Activated naive CD4-positive, alpha-beta T cell treated with anti-CD3 and anti-CD28 coated beads, Interleukin-2, amount 50 U/mL, for 24 hours (primary cell): ENCODE measurements at regions not wholly inside any gene's neighbourhood (a gene's known extent, or its start where the extent isn't known, plus 50 kb on each side); places are given as distances from the start of the nearest gene placed in this dataset.
"Not testable (repeated sequence)": the region's sequence is repeated elsewhere in the genome, so short reads cannot be mapped to it uniquely, and the experiment has no call there.

Experiments
- H3K27ac Mint-ChIP-seq: one replicate; pipeline ENCODE4 v1.8.0; 2021; ENCODE audit warnings: mild to moderate bottlenecking, mixed read lengths
- H3K27me3 Mint-ChIP-seq: one replicate; pipeline ENCODE4 v1.8.0; 2021; ENCODE audit warnings: mixed read lengths
- H3K36me3 Mint-ChIP-seq: one replicate; pipeline ENCODE4 v1.8.0; 2021; ENCODE audit warnings: mixed read lengths
- H3K4me1 Mint-ChIP-seq: one replicate; pipeline ENCODE4 v1.8.0; 2021; ENCODE audit warnings: mixed read lengths
- H3K4me3 Mint-ChIP-seq: one replicate; pipeline ENCODE4 v1.8.0; 2021; ENCODE audit warnings: mild to moderate bottlenecking, mixed read lengths
- H3K9me3 Mint-ChIP-seq: one replicate; pipeline ENCODE4 v1.8.0; 2021; ENCODE audit warnings: mixed read lengths

DNA sequence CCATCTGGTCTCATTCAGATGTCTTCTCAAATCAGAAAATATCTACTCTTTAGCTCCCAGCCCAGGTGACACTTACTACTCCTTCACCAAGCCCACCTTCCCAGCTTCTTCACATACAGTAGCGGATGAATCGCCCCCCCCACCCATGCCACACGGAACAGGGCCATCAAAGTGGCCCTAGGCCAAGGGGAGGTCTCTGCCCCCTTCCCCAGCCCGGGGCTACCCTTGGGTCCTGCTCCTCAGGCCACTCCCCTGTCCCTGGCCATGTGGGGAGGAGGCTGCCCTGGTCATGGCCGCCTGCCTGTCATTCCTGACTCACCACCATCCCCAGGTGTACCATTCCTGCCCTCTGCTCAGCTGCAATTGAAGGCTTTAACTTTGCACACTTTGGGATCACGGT is 142.8 kb downstream of the NECTIN1 start:
- Mint-ChIP-seq H3K27ac (no peak overlapping the region), H3K27me3 (peaks cover 16% of the 10 kb centered on the region), H3K4me3 (no peak overlapping the region), H3K36me3 (no peaks in the 10 kb centered on the region), H3K9me3 (no peaks in the 10 kb centered on the region), H3K4me1 (peaks cover 7% of the 10 kb centered on the region)

DNA sequence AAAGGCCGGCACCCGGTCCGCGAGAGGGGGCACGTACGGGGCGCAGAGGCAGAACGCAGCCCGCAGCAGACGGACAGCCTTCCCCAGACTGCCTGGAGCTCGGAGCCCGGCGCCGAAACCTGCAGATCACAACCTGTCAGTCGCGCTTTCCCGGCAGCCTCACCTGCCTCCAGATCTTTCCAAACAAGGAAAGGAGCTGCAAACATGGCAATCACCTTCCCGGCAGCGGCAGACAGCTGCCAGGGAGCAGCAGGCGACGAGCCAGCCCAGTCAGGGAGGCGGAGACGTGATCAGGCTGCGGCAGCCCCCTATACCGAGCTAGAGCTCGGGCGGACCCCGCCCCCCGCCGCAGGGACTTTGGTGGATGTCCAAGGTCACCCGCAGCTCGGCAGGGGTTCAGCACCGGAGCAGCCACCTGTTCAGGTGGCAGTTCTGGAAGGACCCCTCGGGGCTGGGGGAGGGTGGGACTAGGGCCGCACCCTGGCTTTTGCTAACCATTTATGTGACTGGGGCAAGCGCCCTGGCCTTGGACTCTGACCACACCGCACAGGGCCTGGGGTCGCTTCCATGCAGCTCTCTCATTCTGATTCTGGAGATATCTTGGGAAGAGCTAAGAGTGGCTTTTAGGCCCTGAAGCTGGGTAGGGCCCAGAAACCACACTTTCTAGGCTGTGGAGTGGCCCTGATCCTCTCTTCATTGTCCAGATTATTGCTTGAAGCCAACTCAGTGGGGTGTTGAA is 143.8 kb downstream of the NECTIN1 start:
- Mint-ChIP-seq H3K4me3 (no peak overlapping the region), H3K27me3 (peaks cover 18% of the 10 kb centered on the region), H3K27ac (no peak overlapping the region)

DNA sequence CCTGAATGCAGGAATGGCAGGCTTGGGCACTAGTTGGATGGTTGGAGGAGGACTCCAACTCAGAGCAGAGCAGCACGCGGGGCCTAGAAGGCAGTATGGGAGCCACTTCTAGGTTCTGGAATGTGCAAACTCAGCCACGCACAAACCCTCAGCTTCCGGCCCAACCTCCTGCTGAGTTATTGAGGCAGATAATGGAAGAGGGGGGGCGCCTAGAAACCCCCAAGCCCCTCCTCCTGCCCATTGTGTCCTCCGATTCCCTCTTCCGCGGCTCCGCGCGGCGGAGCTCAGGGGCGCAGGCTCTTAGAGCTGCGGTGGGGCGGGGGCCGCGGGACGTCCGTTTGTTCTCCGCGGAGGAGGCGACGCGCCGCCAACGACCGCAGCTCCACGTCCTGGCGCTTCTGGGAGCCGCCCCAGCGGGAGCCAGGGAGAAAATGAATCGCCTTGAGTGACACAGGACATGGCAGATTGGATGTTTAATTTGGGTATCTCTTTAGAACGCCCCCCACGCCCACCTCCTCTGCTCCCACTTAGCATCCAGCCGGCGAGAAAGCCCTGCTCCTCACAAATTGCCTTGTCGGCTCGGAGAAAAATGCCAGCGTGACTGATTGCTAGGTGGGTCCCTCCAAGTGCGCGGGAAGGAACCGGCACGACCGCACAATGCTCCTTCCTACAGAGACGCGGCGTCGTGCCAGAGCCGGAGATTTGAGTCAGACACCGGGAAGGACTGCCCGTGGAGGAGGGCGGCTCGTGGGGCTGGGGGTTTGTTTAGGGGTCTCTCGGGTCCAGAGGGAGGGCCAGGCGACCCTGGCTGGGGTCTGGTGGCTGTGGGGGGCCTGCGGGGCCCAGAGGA is 144.6 kb downstream of the NECTIN1 start:
- Mint-ChIP-seq H3K27me3 (peaks cover 20% of the 10 kb centered on the region), H3K4me1 (peaks cover 7% of the 10 kb centered on the region), H3K9me3 (no peaks in the 10 kb centered on the region), H3K4me3 (peak overlapping the region; percentile 59), H3K27ac (no peak overlapping the region), H3K36me3 (no peaks in the 10 kb centered on the region)

More for the DNA sequence above, 143.8 kb downstream of the NECTIN1 start:
- Mint-ChIP-seq H3K36me3 (no peaks in the 10 kb centered on the region), H3K9me3 (no peaks in the 10 kb centered on the region), H3K4me1 (peaks cover 7% of the 10 kb centered on the region)

DNA sequence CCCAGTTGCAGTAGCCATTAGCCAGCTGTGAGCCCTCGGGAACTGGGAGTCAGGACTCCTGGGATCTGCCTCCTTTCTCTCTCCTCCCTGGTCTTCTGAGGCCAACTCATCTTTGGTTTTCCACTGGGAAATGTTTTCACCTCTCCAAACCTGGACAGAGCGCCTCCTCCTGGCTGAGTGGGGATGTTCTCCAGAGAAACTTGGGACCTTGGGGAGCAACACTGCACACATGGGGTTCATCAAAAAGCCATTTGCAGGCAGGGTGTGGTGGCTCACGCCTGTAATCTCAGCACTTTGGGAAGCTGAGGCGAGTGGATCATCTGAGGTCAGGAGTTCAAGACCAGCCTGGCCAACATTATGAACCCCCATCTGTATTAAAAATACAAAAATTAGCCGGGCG is 145.4 kb downstream of the NECTIN1 start:
- no peak overlapping the region for H3K4me3 Mint-ChIP-seq

DNA sequence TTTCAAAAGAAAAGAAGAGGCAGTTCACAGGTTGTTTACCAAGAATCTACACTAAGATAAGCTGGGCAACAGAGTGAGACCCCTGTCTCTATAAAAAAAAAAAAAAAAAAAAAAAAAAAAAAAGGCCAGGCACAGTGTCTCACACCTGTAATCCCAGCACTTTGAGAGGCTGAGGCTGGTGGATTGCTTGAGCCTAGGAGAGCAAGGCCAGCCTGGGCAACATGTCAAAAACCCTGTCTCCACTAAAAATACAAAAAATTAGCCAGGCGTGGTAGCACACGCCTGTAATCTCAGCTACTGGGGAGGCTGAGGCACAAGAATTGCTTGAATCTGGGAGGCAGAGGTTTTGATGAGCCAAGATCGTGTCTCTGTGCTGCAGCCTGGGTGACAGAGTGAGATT is 147.6 kb downstream of the NECTIN1 start:
- not testable (repeated sequence) for H3K27ac Mint-ChIP-seq, H3K4me3 Mint-ChIP-seq, H3K9me3 Mint-ChIP-seq, H3K36me3 Mint-ChIP-seq, H3K4me1 Mint-ChIP-seq
- peaks cover 21% of the 10 kb centered on the region for H3K27me3 Mint-ChIP-seq

More for the DNA sequence above, 145.4 kb downstream of the NECTIN1 start:
- Mint-ChIP-seq H3K4me1 (peaks cover 7% of the 10 kb centered on the region), H3K27ac (no peak overlapping the region), H3K27me3 (peaks cover 22% of the 10 kb centered on the region), H3K9me3 (no peaks in the 10 kb centered on the region), H3K36me3 (no peaks in the 10 kb centered on the region)

DNA sequence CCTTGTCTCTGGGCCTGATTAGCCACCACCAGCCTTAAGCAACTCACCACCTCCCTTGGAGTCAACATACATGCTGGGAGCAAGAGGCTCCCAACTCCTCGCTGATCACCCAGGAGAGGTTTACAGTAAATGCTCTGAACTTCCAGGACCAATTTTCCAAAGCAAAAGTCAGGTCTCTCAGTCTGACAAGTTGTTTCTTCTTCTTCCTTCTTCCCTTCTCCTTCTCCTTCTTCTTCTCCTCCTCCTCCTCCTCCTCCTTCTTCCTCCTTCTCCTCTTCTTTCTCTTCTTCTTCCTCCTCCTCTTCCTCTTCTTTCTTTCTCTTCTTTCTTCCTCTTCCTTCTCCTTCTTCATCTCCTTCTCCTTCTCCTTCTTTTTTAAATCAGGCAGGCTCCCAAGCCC is 148.2 kb downstream of the NECTIN1 start:
- peaks cover 7% of the 10 kb centered on the region for H3K4me1 Mint-ChIP-seq
- no peak overlapping the region for H3K4me3 Mint-ChIP-seq
- H3K9me3 Mint-ChIP-seq = no peaks in the 10 kb centered on the region
- no peak overlapping the region for H3K27ac Mint-ChIP-seq
- peaks cover 18% of the 10 kb centered on the region for H3K27me3 Mint-ChIP-seq
- no peaks in the 10 kb centered on the region for H3K36me3 Mint-ChIP-seq

DNA sequence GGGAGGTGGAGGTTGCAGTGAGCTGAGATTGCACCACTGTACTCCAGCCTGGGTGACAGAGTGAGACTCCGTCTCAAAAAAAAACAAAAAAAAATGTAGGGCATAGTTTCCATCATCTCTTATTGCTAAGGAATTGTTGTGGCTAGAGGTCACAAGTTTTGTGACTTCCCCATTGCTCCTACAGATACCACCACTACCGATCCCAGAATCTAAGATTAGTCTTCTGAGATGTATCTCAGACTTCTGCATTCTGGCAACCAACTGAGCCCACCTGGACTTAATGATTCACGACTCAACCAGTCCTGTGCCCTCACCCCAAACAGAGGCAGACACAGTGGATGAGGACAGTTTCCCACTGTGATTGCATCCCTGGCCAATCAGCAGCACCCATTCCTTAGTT is 148.9 kb downstream of the NECTIN1 start:
- no peaks in the 10 kb centered on the region for H3K36me3 Mint-ChIP-seq
- no peak overlapping the region for H3K4me3 Mint-ChIP-seq
- peaks cover 17% of the 10 kb centered on the region for H3K27me3 Mint-ChIP-seq
- no peaks in the 10 kb centered on the region for H3K9me3 Mint-ChIP-seq
- peaks cover 7% of the 10 kb centered on the region for H3K4me1 Mint-ChIP-seq
- no peak overlapping the region for H3K27ac Mint-ChIP-seq

DNA sequence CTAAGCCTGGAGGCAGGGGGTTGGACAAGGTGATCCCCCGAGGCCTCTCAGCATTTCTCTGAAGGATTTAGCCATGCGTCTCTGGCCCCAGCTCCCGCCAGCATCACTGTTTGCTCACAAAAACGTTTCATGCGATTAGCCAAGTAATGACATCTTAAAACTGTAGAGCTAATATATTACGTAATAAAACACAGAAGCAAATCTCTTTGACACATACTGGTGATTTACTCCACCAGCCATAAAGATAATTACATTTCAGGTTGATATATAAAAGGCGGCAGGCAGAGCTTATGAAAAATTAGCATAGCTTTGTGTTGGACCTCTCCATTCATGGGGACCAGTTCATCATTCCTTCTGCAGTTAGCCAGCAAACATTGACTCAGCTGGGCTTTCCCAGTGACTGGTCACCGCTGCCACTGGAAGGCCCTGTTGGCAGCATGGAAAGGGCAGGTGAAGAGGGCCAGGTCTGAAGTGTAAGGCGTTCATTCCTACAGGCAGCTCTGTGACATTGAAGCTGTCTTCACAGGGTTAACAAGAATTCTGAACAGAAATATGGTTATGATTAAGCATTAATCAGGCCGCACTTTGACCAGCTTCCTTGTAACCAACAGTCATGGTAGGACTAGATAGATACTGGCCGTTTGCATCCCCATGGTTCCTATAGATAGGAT is 150.3 kb downstream of the NECTIN1 start:
- no peaks in the 10 kb centered on the region for H3K9me3 Mint-ChIP-seq
- H3K27ac Mint-ChIP-seq = no peak overlapping the region
- no peaks in the 10 kb centered on the region for H3K36me3 Mint-ChIP-seq
- no peaks in the 10 kb centered on the region for H3K4me1 Mint-ChIP-seq
- H3K4me3 Mint-ChIP-seq = no peak overlapping the region
- peaks cover 16% of the 10 kb centered on the region for H3K27me3 Mint-ChIP-seq

DNA sequence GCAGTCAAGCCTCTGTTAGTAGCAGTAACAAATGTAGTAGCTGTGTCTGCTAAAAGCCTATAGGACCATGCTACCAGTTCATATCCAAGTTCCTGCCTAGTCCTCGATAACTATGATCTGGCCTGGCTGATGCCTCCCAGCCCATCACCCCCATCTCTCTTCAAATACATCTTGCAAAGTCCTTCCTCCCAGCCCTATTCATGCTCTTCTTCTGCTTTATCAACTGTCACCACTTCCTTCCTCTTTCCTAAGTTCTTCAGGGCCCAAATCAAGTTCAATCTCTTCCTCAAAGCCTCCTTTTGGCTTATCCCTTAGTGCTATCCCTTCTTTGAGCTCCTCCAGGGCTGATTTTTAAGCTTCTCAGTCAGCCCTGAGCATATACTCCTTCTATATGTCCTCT is 150.9 kb upstream of the THY1 start:
- Mint-ChIP-seq H3K27me3 (peaks cover 4% of the 10 kb centered on the region), H3K27ac (no peak overlapping the region), H3K4me3 (no peak overlapping the region), H3K4me1 (no peaks in the 10 kb centered on the region), H3K9me3 (no peaks in the 10 kb centered on the region), H3K36me3 (no peaks in the 10 kb centered on the region)

DNA sequence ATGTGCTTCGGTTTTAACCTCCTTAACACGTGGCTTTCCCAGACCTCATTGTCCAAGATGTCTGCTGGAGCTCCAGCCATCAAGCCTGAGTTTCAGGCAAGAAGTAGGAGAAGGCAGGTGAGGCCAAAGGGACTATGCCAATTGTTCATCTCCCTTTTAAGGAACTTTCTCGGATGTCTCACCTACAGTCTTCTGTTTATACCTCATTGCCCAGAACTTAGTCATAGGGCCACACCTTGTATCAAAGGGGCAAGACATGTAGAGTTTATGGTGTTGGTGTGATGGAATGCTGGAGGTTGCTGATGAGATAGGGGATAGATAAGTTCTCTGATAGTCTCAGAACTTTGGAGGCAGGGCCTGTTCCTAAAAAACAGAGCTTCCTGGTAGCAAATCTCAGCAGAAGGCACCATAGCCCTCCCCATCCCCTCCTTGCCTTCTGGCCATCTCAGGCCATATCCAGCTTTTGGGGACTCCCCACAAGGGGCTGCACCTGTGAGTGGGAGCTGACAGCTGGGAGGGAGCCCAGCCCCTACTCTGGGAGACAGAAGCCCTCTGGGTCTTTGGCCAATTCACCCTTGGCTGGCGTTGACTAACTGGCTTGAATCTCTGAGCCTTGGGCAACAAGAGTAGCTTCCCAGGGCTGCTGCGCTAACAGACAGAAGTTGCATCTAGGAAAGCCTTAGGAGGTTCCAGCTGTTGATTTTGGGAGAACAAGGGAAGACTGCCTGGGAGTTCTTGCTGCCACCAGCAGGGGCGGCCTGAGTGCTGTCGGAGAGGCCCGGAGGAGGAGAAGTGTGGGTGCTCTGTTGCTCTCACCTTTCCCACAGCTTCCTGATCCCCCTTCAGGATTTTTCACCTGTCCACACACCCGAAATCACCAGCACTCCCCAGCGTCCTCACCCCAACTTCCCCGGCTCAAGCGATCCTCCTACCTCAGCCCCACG is 149.8 kb upstream of the THY1 start:
- no peaks in the 10 kb centered on the region for H3K9me3 Mint-ChIP-seq
- H3K27me3 Mint-ChIP-seq = peaks cover 4% of the 10 kb centered on the region
- H3K4me3 Mint-ChIP-seq = no peak overlapping the region
- H3K27ac Mint-ChIP-seq = no peak overlapping the region
- no peaks in the 10 kb centered on the region for H3K4me1 Mint-ChIP-seq
- no peaks in the 10 kb centered on the region for H3K36me3 Mint-ChIP-seq

DNA sequence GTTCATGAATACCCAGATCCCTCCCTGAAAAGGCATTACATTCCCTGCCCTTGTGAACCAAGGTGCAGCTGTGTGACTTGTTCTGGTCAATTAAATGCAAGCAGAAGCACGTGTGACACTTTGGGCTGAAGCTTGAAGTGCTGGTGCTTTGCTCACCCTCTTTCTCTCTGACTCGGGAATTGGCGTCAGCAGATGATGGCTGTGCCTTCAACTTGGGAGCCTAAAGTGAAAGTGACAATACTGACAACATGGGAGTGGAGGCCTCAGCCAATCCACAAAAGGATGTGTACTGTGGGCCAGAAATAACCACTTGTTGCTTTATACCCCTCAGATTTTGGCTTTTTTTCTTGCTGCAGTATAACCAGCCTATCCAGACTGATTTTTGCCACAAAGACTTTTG is 148.3 kb upstream of the THY1 start:
- Mint-ChIP-seq H3K27ac (no peak overlapping the region), H3K36me3 (no peaks in the 10 kb centered on the region), H3K4me3 (no peak overlapping the region), H3K27me3 (peaks cover 3% of the 10 kb centered on the region), H3K4me1 (no peaks in the 10 kb centered on the region), H3K9me3 (no peaks in the 10 kb centered on the region)

DNA sequence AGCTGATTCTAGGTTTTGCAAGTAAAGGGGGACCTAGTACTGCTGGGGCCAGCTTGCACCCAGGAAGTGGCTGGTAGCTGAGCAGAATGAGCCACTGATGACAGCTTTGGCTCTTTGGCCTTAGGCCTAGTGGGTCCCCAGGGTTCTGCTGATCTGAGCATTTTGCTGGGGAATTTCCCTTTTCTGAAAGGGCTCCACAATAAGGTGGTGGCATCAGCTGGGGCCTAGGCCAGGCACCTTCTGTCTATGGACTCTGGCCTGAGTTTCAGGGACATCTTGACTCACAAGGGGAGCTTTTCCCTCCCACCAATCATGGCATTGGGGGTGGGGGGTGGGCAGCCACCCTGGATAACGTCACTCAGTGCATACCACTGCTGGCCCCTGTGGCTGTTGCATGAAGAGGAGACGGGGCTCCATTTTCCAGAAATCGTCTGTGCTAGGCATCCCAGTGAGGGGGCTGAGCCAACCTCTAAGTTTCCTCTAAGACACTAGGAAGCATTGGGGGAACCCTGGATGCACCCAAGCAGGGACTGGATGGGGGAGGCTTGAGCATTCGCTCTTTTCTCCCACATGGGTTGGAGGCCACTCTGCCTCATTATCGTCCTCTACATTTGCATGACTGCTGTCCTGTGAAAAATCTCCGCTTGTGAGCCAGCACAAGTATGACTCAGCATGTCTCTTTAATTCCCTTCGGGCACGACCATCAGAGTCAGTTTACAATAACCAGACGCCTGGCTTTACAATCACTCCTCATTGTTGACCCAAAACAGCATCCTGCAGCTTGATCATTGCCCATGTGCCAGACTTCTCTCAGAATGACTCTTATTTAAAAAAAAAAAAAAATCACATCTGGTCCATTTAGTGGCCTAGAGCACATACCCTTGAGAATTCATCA is 145.0 kb upstream of the THY1 start:
- no peaks in the 10 kb centered on the region for H3K9me3 Mint-ChIP-seq

DNA sequence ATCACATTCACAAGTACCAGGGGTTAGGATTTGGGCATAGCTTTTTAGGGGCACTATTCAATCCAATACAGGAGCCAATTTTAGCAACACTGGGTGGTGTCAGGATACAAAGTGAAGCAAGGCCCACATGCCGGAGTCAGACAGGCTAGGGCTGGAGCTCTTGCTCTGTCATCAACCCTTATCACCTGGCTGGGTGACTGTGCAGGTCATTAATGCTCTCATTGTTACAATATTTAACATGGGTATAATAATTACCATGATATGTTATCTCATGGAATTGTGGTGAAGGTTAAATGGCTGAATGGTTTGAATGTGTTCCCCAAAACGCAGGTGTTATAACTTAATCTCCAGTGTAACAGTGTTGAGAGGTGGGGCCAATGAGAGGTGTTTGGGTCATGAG is 143.3 kb upstream of the THY1 start:
- Mint-ChIP-seq H3K27ac (no peak overlapping the region), H3K9me3 (no peaks in the 10 kb centered on the region), H3K4me1 (no peaks in the 10 kb centered on the region), H3K27me3 (peaks cover 11% of the 10 kb centered on the region), H3K4me3 (no peak overlapping the region), H3K36me3 (no peaks in the 10 kb centered on the region)

More for the DNA sequence above, 145.0 kb upstream of the THY1 start:
- Mint-ChIP-seq H3K36me3 (no peaks in the 10 kb centered on the region), H3K4me1 (no peaks in the 10 kb centered on the region), H3K27ac (no peak overlapping the region), H3K27me3 (peaks cover 2% of the 10 kb centered on the region), H3K4me3 (no peak overlapping the region)

DNA sequence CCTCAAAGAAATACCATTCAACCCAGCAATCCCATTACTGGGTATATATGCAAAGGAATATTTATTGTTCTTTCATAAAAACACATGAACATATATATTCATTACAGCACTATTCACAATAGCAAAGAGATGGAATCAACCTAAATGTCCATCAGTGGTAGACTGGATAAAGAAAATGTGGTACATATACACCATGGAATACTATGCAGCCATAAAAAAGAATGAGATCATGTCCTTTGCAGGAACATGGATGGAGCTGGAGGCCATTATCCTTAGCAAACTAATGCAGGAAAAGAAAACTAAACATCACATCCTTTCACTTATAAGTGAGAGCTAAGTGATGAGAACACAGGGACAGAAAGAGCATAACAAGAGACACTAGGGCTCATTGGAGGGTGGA is 142.7 kb upstream of the THY1 start:
- H3K27ac Mint-ChIP-seq, H3K4me3 Mint-ChIP-seq, H3K9me3 Mint-ChIP-seq, H3K4me1 Mint-ChIP-seq, H3K36me3 Mint-ChIP-seq: not testable (repeated sequence)
- H3K27me3 Mint-ChIP-seq = peaks cover 12% of the 10 kb centered on the region
